Duodenal mucosa (tissue), 2 donors: ENCODE measurements at regions not wholly inside any gene's neighbourhood (a gene's known extent, or its start where the extent isn't known, plus 50 kb on each side); places are given as distances from the start of the nearest gene placed in this dataset.

Source experiments
- H3K27ac ChIP-seq: one replicate; pipeline ENCODE4 v1.7.0; 2013; ENCODE audit warnings: low read depth, low read length
- H3K27me3 ChIP-seq, 2 donors: one replicate each; pipeline ENCODE4 v1.7.0; 2013; ENCODE audit warnings: low read length in 2 of 2, control low read depth in 1 of 2; ENCODE audit not compliant: insufficient read depth in 2 of 2, control insufficient read depth in 1 of 2
- H3K36me3 ChIP-seq, 2 donors: one replicate each; pipeline ENCODE4 v1.7.0; 2013; ENCODE audit warnings: low read length in 2 of 2, control low read depth in 1 of 2; ENCODE audit not compliant: insufficient read depth in 2 of 2, control insufficient read depth in 1 of 2
- H3K4me1 ChIP-seq, 2 donors: one replicate each; pipeline ENCODE4 v1.7.0; 2013; ENCODE audit warnings: low read length in 2 of 2, control low read depth in 1 of 2; ENCODE audit not compliant: insufficient read depth in 2 of 2, control insufficient read depth in 1 of 2
- H3K4me3 ChIP-seq, 2 donors: one replicate each; pipeline ENCODE4 v1.7.0; 2013; ENCODE audit warnings: low read length in 2 of 2, low read depth in 1 of 2
- H3K9ac ChIP-seq, 2 donors: one replicate each; pipeline ENCODE4 v1.7.0; 2013; ENCODE audit warnings: low read length in 2 of 2, low read depth in 1 of 2
- H3K9me3 ChIP-seq, 2 donors: one replicate each; pipeline ENCODE4 v1.7.0; 2013; ENCODE audit warnings: low read length in 2 of 2, control low read depth in 1 of 2; ENCODE audit not compliant: control insufficient read depth in 1 of 2

- no peaks in the 10 kb centered on the region for H3K36me3 ChIP-seq
- H3K4me1 ChIP-seq: no peaks in the 10 kb centered on the region
- H3K4me3 ChIP-seq: no peak overlapping the region
- no peaks in the 10 kb centered on the region for H3K9me3 ChIP-seq
- no peaks in the 10 kb centered on the region for H3K27me3 ChIP-seq
- H3K9ac ChIP-seq: no peak overlapping the region
- H3K27ac ChIP-seq: no peak overlapping the region
Measured at GRCh38 chr2:146927080-146927711, 917.6 kb upstream of the ACVR2A start.

- Histone ChIP-seq H3K36me3 (no peaks in the 10 kb centered on the region), H3K4me3 (no peak overlapping the region), H3K4me1 (no peaks in the 10 kb centered on the region), H3K9me3 (no peaks in the 10 kb centered on the region), H3K27me3 (no peaks in the 10 kb centered on the region), H3K9ac (no peak overlapping the region), H3K27ac (no peak overlapping the region)
Measured at GRCh38 chr2:146918280-146918679, 926.5 kb upstream of the ACVR2A start.

GRCh38 chr2:146917431-146918042 is 927.3 kb upstream of the ACVR2A start:
- Histone ChIP-seq H3K9me3 (no peaks in the 10 kb centered on the region), H3K9ac (no peak overlapping the region), H3K4me3 (no peak overlapping the region), H3K27me3 (no peaks in the 10 kb centered on the region), H3K4me1 (no peaks in the 10 kb centered on the region), H3K36me3 (no peaks in the 10 kb centered on the region), H3K27ac (no peak overlapping the region)

GRCh38 chr2:146916914-146917313 is 927.9 kb upstream of the ACVR2A start:
- Histone ChIP-seq H3K36me3 (no peaks in the 10 kb centered on the region), H3K9ac (no peak overlapping the region), H3K27ac (no peak overlapping the region), H3K4me3 (no peak overlapping the region), H3K27me3 (no peaks in the 10 kb centered on the region), H3K9me3 (no peaks in the 10 kb centered on the region), H3K4me1 (no peaks in the 10 kb centered on the region)

- Histone ChIP-seq H3K4me1 (no peaks in the 10 kb centered on the region), H3K36me3 (no peaks in the 10 kb centered on the region), H3K4me3 (no peak overlapping the region), H3K9me3 (no peaks in the 10 kb centered on the region), H3K27me3 (no peaks in the 10 kb centered on the region), H3K9ac (no peak overlapping the region), H3K27ac (no peak overlapping the region)
Measured at GRCh38 chr2:146913476-146913875, 931.4 kb upstream of the ACVR2A start.

- Histone ChIP-seq H3K9ac (no peak overlapping the region), H3K27ac (no peak overlapping the region), H3K9me3 (no peaks in the 10 kb centered on the region), H3K4me1 (no peaks in the 10 kb centered on the region), H3K27me3 (no peaks in the 10 kb centered on the region), H3K4me3 (no peak overlapping the region), H3K36me3 (no peaks in the 10 kb centered on the region)
Measured at GRCh38 chr2:146912536-146912935, 932.3 kb upstream of the ACVR2A start.

GRCh38 chr2:146908776-146909175 is 936.1 kb upstream of the ACVR2A start:
- Histone ChIP-seq H3K4me1 (no peaks in the 10 kb centered on the region), H3K27ac (no peak overlapping the region), H3K9me3 (no peaks in the 10 kb centered on the region), H3K27me3 (no peaks in the 10 kb centered on the region), H3K9ac (no peak overlapping the region), H3K4me3 (no peak overlapping the region), H3K36me3 (no peaks in the 10 kb centered on the region)

GRCh38 chr2:146898083-146898482 is 946.7 kb upstream of the ACVR2A start:
- H3K4me1 ChIP-seq: no peaks in the 10 kb centered on the region
- H3K36me3 ChIP-seq: no peaks in the 10 kb centered on the region
- no peaks in the 10 kb centered on the region for H3K9me3 ChIP-seq

GRCh38 chr2:146894514-146894913 is 950.3 kb upstream of the ACVR2A start:
- H3K4me3 ChIP-seq: no peak overlapping the region
- no peaks in the 10 kb centered on the region for H3K9me3 ChIP-seq
- H3K9ac ChIP-seq: no peak overlapping the region
- no peaks in the 10 kb centered on the region for H3K36me3 ChIP-seq
- H3K27ac ChIP-seq: no peak overlapping the region
- no peaks in the 10 kb centered on the region for H3K27me3 ChIP-seq
- no peaks in the 10 kb centered on the region for H3K4me1 ChIP-seq

More at GRCh38 chr2:146898083-146898482, 946.7 kb upstream of the ACVR2A start:
- H3K27me3 ChIP-seq: no peaks in the 10 kb centered on the region
- no peak overlapping the region for H3K9ac ChIP-seq
- H3K27ac ChIP-seq: no peak overlapping the region
- H3K4me3 ChIP-seq: no peak overlapping the region

GRCh38 chr2:146893500-146894041 is 951.3 kb upstream of the ACVR2A start:
- Histone ChIP-seq H3K4me1 (no peaks in the 10 kb centered on the region), H3K9ac (no peak overlapping the region), H3K4me3 (no peak overlapping the region), H3K9me3 (no peaks in the 10 kb centered on the region), H3K27ac (no peak overlapping the region), H3K27me3 (no peaks in the 10 kb centered on the region), H3K36me3 (no peaks in the 10 kb centered on the region)
